OCI-M2 (cell line): ENCODE measurements at regions not wholly inside any gene's neighbourhood (a gene's known extent, or its start where the extent isn't known, plus 50 kb on each side); places are given as distances from the start of the nearest gene placed in this dataset.

Experiments
- DNase-seq: peaks from one replicate; lab custom pipeline; 2025; ENCODE audit not compliant: unreplicated experiment; lab: John Stamatoyannopoulos, UW

- DNase-seq = no peak
Observed at GRCh38 chr5:68429510-68429909, 214.0 kb downstream of the PIK3R1 start.

- DNase-seq = no peak
Observed at GRCh38 chr5:68430279-68430678, 214.7 kb downstream of the PIK3R1 start.

GRCh38 chr5:68431186-68431585, 215.6 kb downstream of the PIK3R1 start:
- no peak for DNase-seq

GRCh38 chr5:68431601-68432337, 216.2 kb downstream of the PIK3R1 start:
- no peak for DNase-seq

DNA sequence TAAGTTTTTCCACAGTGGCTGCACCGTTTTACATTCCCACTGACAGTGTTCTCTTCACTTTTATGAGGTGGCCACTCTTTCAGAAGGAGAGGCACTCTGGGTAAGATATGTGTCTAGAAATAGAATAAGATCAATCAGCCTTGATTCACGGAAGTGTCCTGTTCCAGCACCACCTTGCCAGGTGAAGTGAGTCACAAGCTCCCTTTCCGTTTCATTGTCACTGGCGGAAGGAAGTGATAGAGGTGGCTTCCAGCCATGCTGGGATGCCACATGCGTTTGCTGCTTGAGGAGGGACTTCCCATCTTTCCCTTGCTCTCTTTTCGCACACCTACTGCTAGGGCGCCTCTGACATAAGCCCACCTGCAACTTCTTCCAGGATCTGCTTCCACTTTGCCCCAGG, 217.1 kb downstream of the PIK3R1 start:
- DNase-seq = no peak

GRCh38 chr5:68433526-68433922, 218.0 kb downstream of the PIK3R1 start:
- DNase-seq = no peak

GRCh38 chr5:68433923-68434879, 218.6 kb downstream of the PIK3R1 start:
- no peak for DNase-seq

DNA sequence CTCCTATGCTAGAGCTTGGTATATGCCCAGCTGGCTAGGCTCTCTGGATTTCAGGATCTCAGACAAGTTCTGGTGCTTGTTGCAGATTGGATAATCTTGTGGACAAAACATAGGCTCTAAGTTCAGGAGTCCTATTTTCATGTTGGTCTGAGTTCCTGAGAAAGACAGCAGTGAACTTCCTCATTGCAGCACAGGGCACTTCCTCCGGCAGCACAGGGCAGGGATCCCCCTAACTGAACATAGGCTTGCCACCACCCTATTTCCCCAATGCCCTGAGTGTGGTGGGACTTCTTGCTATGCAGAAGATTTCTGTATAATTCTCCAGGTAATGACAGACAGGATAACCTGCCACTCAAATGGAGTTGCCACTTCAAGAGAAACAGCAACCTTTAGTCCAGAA, 220.1 kb downstream of the PIK3R1 start:
- DNase-seq = no peak

DNA sequence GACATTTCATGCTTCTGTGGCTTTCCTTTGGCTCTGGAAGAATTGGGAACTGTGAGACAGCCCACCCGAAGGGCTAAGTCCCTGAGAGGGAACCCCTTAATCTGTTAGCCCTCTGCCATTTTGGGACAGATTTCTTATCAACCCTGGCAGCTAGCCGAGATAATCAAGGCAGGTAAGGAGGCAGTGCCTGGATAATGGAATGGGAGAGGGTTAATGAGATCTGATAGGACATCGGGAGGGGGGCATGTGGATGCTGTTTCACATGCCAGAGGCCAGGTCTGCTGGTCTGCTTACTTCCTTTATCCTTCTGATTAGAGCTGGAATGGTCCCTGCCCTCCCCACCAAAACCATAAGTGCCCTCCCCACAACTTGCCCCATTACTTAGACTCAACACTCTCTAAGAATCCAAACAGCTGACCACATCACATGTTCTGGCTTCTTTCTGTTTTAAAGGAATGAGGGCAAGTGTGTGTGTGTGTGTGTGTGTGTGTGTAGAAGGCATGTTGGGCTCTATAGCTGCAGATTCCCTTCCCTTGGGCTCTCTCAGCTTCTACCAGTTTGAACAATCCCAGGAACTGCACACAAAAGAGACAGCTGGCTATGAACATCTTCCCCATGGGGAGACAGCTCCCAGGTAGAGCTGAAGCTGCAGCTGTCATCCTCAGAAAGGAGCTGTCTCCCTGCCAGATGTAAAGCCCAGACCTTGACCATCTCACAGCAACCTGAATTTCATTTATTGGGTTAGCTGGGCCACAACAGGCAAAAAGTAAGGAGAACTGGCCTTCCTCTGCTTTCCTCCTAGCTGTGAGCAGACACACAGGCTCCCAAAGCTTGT, 221.3 kb downstream of the PIK3R1 start:
- no peak for DNase-seq

DNA sequence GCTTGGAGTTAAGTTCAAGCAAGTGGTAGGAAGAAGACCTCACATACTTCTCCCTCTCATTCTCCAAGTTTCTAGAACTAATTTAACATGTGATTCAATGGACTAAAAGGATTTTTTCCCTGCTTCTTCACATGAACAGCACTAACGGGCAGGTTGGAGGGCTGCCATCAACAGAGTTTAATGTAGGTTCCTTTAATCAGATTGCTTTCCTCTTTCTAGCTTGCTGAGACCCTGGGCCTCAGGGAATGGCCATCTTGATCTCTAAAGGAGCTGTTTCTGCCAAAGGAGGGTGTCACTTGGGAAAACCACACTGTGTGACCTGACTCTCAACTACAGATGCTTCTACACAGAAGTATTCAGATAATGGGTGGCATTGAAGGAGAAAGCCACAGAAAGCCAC, 223.3 kb downstream of the PIK3R1 start:
- no peak for DNase-seq

GRCh38 chr5:68440245-68440644, 224.7 kb downstream of the PIK3R1 start:
- DNase-seq = no peak

GRCh38 chr5:68440651-68441050, 225.1 kb downstream of the PIK3R1 start:
- DNase-seq = no peak

DNA sequence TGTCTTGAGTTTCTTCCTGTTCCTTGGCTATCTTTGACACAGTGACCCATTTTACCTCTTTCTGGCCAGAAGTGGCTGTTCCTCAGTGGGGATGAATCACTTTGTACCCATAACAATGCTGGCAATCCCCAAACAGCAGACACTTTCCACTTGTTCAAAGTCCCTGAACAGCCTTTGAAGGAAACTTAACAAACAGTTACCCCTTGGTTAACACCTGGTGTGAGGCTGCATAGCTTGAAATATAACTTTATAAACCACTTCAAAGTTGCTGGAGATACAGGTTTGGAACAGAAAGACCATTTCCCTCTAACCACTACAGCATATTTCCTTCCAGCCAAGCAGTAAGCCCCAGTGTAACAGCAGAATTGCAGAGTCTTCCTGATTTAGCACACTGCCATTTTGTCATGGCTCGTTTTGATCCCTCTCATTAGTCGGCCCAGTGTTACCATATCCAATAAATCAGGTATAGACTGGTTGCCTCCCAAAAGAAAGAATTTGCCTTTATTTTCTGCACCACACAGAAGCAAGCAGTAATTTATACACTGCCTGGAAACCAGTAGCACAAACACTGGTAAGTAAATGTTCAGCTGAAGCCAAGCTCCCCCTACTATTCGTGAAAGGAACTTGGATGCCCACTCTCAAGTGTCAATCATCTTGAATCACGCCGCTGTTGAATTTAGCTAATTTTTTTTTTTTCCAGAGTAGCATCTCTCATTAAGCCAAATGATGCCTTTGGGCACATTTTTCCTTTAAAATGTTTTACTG, 225.9 kb downstream of the PIK3R1 start:
- no peak for DNase-seq

GRCh38 chr5:68443091-68443490, 227.5 kb downstream of the PIK3R1 start:
- DNase-seq = no peak

DNA sequence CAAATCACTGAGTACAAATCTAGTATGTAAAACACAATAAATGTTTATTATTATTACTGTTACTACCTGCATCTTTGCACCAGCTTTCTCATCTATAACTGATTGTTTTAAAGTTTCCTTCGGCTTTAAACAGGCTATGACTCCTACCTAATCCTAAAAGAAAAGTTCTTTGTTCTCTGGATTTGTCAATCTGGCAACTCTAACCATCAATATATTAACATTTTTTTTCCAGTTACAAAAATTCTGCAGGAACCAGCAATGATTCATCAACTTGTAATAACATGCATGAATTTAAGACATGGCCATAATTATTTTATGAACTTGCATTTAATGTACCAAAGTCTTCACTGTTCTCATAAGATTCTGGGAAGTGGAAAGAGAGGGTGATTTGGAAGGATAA, 228.5 kb downstream of the PIK3R1 start:
- DNase-seq = no peak

- no peak for DNase-seq
Observed at GRCh38 chr5:68444833-68445232, 229.3 kb downstream of the PIK3R1 start.

DNA sequence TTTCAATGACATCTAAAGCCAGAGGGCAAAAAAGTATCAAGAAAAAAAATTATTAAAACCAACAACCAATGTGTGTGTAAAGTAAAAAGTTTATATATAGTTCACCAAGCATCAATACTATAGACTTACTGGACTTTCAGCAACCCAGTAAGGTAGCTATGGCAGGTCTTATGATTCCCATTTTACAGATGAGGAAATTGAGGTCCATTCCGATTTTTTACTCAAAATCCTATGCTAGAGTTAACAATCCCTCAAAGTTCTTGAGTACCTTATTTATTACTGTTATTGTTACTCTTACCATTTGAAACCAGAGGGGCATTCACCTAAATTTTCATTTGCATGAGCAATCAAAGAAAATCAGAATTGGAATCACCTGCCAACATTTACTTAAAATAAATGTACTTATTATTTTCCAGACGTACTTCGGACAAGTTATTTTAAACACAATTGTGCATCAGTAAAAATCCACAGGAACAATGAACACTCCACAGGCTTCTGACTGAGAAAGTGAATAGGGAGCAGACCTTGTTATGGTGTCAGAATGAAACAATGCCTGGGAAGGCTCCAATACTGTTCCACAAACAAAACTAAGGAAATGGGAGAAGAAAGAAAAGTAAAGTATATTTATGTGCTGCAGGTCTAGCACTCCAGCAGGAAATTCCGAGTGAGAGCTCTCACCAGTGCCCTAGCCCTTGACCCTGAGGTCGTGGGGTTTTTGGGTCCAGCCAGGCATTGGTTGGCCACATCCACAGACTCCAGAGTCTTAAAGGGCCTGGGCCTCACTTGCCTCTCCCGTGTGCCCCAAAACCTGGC, 229.9 kb downstream of the PIK3R1 start:
- DNase-seq = no peak

GRCh38 chr5:68446070-68446357, 230.5 kb downstream of the PIK3R1 start:
- DNase-seq = no peak

- DNase-seq = no peak
Observed at GRCh38 chr5:68446487-68446894, 230.9 kb downstream of the PIK3R1 start.
